C4-2B (cell line): ENCODE measurements at regions not wholly inside any gene's neighbourhood (a gene's known extent, or its start where the extent isn't known, plus 50 kb on each side); places are given as distances from the start of the nearest gene placed in this dataset.

Experiments used
- H3K27ac ChIP-seq: fragments of 450-650 bp; 2 replicates; pipeline ENCODE4 v1.5.1; 2017
- ZFX ChIP-seq: fragments of 450-650 bp; IDR thresholded peaks from 2 replicates; pipeline ENCODE4 v1.6.1; 2017
- TF ChIP-seq, protein P1 (sequence below): fragments of 450-650 bp; conservative IDR thresholded peaks from 2 replicates; pipeline ENCODE4 v1.5.1; 2017; ENCODE audit warnings: mild to moderate bottlenecking

DNA sequence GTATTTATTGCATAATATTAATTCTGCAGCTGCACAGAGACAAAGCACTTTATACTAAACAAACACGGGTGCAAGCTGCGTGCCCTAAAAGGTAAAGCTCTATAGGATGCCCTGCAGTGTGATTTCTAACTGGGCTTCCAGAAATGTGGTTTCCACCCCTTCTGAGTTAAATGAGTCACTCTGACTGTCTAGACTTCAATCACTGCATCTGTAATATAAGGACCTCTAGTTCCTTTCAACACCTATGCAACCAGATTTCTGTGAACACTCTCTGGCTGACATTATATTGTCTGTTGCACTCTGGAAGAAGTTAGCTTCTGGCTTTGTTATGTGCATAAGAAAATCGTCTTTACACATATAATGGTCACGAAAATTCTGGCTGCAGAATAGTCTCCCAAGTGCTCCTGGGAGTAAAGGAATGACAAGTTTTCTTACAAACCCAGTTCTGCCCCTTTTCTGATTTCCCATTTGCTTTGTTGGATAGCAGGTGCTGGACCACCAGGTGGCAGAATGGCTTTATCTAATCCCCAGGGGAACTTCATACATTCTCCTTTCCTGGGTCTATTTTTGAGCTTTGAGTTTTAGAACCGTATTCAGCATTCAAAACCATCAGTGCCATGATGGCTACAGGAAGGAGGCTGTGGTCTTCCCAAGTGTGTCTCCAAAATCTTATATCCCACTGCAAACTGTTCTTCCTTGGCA lies 842.2 kb downstream of the STIM2 start:
- TF ChIP-seq, protein P1, sequence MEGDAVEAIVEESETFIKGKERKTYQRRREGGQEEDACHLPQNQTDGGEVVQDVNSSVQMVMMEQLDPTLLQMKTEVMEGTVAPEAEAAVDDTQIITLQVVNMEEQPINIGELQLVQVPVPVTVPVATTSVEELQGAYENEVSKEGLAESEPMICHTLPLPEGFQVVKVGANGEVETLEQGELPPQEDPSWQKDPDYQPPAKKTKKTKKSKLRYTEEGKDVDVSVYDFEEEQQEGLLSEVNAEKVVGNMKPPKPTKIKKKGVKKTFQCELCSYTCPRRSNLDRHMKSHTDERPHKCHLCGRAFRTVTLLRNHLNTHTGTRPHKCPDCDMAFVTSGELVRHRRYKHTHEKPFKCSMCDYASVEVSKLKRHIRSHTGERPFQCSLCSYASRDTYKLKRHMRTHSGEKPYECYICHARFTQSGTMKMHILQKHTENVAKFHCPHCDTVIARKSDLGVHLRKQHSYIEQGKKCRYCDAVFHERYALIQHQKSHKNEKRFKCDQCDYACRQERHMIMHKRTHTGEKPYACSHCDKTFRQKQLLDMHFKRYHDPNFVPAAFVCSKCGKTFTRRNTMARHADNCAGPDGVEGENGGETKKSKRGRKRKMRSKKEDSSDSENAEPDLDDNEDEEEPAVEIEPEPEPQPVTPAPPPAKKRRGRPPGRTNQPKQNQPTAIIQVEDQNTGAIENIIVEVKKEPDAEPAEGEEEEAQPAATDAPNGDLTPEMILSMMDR, result peak; percentile 52
- no peak for TF ChIP-seq ZFX
- H3K27ac ChIP-seq, result no peak overlapping the region

DNA sequence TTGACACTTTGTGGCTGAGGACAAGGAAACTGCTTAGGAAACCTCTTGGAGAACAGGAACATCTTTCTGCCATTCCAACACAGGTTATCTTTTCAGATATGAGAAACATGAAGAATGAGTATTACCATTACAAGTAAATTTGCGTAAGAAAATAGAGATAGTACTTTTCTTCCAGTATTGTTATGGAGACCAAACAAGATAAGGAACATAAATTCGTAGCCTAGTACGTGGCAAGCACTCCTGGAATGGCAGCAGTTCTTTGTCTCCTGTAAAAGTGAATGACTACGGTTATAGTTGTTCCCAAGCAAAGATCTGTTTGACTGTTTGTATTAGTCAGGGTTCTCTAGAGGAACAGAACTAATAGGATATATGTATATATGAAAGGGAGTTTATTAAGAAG lies 843.1 kb downstream of the STIM2 start:
- TF ChIP-seq ZFX, result no peak
- TF ChIP-seq, protein P1, result no peak

DNA sequence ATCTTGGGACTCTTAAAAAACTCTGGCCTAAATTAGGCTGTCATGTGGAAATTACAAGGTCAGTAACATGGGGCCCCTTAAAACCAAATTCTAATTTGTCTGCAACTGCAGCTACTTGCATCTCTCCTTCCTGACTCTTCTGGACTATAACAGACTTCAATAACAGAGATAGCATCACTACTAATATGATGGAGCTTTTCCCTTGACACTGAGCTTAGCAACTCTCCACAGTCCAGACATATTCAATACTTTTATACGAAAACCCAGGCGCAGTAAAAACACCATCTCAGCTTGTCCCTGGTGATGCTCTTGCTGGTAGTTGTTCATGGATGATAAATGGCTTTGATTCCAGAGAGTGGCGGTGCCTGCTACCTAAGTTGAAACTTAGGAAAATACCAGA lies 850.4 kb downstream of the STIM2 start:
- H3K27ac ChIP-seq, result no peak overlapping the region
- TF ChIP-seq ZFX, result no peak

More for the DNA sequence above, 843.1 kb downstream of the STIM2 start:
- H3K27ac ChIP-seq, result no peak overlapping the region

GRCh38 chr4:27714073-27714472 lies 853.4 kb downstream of the STIM2 start:
- TF ChIP-seq, protein P1, result no peak
- TF ChIP-seq ZFX, result no peak
- H3K27ac ChIP-seq, result no peak overlapping the region

DNA sequence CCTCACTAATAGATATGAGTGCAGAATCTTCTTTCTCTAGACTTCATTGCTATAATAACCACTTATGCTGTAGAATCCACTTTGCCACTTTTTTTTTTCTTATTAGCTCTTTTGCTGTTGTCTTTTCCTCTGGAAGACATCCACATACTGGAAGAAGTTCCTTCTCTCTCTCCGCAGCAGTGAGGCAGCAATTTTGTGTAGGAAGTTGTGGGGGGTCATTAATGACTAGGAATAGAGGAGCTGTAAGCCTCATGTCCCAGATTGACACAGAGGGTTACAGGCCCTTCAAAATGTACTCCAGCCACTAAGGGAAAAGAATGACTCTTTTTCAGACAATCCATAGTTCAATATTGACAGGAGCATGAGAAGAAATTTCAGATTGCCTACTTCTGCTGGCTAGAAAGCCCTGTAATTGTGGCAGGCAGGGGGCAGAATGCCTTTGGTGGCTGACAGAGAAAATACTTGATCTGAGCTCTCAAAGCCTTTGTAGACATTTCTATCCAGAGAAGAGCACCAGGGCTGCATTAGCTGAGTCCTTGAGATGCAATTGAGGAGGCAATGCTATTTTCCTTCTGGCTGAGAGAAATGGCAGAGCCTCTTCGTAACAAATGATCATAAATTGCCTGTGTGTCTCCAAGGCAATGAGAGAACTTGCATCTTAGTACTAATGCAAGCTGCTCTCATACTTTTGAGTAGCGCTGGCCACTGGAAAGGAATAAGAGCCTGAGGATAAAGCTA lies 856.2 kb downstream of the STIM2 start:
- no peak for TF ChIP-seq ZFX
- H3K27ac ChIP-seq, result no peak overlapping the region

- TF ChIP-seq, protein P1, result no peak
- no peak for TF ChIP-seq ZFX
- H3K27ac ChIP-seq, result no peak overlapping the region
These were observed 856.8 kb downstream of the STIM2 start for GRCh38 chr4:27717431-27717755.

GRCh38 chr4:27720010-27720766 lies 859.5 kb downstream of the STIM2 start:
- TF ChIP-seq ZFX, result no peak
- TF ChIP-seq, protein P1, result no peak
- no peak overlapping the region for H3K27ac ChIP-seq

DNA sequence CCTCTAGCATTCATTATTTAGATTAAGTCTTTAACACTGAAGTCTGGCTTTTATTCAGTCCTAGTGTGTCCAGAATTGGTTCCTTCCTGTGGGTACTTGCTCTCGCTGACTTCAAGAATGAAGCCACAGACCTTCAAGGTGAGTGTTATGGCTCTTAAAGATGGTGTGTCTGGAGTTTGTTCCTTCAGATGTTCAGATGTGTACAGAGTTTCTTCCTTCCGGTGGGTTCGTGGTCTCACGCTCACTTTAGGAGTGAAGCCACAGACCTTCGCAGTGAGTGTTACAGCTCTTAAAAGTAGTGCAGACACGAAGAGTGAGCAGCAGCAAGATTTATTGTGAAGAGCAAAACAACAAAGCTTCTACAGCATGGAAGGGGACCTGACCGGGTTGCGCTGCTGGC lies 860.6 kb downstream of the STIM2 start:
- no peak overlapping the region for H3K27ac ChIP-seq
- no peak for TF ChIP-seq ZFX
- TF ChIP-seq, protein P1, result no peak
